HG03045 (cell line): ENCODE measurements at regions not wholly inside any gene's neighbourhood (a gene's known extent, or its start where the extent isn't known, plus 50 kb on each side); places are given as distances from the start of the nearest gene placed in this dataset.

Experiments
- ATAC-seq: cut with Tn5 transposase; IDR thresholded peaks from one replicate; pipeline ENCODE4 v1.9.1; 2021; ENCODE audit warnings: mild to moderate bottlenecking, moderate library complexity; ENCODE audit not compliant: unreplicated experiment

DNA sequence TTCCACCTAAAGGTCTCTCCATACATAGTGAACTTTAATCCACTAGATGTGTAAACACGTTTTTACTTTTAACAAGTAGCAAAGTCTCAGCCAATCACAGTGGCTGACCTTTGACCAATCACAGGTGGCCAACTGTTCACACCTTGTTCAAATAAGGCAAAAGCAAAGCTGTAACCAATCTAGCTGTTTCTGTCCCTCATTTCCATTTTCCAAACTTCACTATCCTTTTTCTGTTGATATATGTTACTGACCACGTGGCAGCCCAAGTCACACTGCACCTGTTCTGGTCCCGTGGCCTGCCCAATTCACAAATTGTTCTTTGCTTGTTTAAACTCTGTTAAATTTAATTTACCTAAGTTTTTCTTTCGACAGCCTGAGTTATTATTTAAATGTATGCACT lies 393.5 kb upstream of the NETO1 start:
- no peak for ATAC-seq

GRCh38 chr18:73258375-73259087 lies 390.7 kb upstream of the NETO1 start:
- no peak for ATAC-seq

DNA sequence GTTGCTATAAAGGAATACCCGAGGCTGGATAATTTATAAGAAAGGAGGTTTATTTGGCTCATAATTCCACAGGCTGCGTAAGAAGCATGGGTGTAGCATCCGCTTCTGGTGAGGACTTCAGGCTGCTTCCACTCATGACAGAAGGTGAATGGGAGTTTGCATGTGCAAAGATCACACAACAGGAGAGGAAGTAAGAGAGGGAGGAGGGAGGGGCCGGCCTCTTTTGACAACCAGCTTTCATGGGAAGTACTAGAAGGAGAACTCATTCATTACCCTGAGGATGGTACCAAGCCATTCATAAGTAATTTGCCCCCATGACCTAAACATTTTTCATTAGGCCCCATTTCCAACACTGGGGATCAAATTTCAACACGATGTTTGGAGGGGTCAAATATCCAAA lies 386.8 kb upstream of the NETO1 start:
- ATAC-seq = no peak

DNA sequence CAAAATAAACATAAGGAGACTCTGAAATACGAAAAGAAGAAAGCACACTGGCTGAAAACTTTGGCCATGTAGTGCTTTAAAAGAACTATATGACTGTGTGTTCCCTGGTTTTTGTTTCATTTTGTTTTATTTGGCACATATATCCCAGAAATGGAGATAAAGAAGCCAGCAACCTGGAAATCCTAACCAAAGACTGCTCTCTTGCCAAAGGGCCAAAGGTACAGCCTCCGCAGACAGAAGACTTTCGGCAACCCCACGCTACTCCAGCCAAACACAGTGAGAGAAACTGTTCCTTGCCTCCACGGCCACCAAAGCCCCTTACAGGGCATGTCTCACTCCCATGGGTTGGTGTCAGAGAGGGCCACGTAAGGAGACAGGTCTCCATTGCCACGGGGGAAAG lies 381.2 kb upstream of the NETO1 start:
- no peak for ATAC-seq

DNA sequence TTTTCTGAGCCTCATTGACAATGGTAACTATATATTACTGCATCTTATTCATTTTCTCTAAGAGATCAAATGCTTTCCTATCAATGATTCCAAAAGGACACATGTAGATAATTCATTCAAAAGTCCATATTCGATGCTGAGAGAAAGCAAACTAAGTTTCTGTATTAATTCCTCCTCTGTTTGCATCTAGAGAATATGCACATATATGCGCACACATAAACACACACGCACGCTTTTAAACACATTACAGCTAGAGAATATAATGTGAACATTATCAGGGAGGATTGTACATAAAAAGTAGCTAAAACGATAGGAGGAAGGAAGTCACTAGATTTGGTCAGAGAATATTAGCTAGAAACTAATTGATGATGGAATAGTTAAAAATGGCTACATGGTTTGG lies 379.0 kb upstream of the NETO1 start:
- ATAC-seq = no peak

DNA sequence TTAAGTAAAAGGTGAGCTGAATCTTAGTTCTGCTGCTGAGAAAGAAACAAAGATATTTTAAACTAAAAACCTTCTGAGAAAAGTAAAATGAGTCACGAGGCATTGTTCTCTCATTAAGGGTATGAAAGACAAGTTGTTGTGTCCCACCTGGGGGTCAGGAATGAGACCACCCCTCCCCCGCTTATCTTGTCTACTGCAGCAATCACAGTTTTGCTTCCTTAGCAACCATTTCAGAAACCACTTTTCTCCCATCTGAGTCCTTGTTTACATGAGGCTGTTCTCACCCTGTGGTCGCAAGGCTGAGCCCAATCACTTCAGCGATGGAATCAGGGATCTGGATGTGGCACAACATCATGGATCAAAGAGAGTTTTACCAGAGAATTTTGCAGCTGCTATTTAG lies 377.6 kb upstream of the NETO1 start:
- no peak for ATAC-seq

GRCh38 chr18:73244401-73244800 lies 376.6 kb upstream of the NETO1 start:
- ATAC-seq = no peak

DNA sequence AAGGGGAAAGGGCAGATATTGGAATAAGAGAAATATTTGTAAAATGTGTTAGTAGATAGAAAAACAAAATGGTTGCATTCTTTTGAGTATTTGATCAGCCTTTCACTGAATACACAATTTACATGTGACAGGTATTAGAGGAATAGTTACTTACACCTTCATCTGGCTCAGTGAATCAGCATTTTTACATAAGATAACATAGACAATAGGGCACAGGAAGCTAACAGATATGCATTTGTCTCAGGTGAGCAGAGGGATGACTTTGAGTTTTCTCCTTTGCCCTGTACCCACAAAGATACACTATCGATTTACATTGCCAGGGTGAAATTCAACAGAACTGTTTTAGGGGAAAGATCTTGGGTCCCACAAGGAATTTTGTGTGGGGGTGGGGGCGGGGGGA lies 373.1 kb upstream of the NETO1 start:
- ATAC-seq = no peak

DNA sequence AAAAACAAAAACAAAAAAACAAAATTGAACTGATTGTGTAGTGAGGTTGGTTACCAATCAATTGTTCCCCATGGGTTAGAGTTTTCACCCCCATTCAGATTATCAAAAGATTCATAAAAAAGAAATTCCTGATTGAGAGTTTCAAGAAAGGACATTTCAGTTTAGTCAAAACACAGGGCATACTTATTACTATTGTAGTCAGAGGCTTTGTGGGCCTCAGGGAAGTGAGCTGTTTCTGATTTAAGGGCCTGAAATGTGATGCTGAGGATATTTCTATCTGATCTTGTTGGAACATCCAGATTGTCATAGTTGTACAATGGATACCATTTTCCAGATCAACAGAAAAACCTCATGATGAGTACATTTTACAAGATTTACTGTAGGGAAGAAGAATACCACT lies 368.1 kb upstream of the NETO1 start:
- ATAC-seq = no peak

DNA sequence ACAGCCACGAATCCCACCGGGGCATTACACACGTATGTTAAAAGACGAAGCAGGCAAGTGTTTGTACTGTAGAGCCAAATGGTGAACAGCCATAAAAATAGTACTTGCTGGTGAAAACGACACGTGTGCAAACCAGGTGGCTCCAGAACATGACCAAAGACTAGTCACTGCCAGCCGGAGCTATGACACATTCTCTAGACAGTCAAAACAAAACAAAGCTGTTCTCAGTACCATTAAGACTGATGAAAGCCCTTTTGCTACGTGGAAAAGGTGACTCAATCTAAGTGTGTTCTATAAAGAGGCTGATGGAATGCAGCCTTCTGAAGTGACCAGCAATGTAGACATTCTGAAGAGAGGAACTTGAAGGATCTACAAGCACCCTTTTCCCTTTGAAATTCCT lies 367.7 kb upstream of the NETO1 start:
- peak; percentile 96 for ATAC-seq

- peak; percentile 42 for ATAC-seq
Observed at GRCh38 chr18:73232933-73233332, 365.1 kb upstream of the NETO1 start.

GRCh38 chr18:73220663-73221062 lies 352.9 kb upstream of the NETO1 start:
- no peak for ATAC-seq

- ATAC-seq = no peak
Observed at GRCh38 chr18:73218293-73218692, 350.5 kb upstream of the NETO1 start.

- ATAC-seq = no peak
Observed at GRCh38 chr18:73214970-73215369, 347.2 kb upstream of the NETO1 start.

- ATAC-seq = no peak
Observed at GRCh38 chr18:73212442-73212841, 344.7 kb upstream of the NETO1 start.

DNA sequence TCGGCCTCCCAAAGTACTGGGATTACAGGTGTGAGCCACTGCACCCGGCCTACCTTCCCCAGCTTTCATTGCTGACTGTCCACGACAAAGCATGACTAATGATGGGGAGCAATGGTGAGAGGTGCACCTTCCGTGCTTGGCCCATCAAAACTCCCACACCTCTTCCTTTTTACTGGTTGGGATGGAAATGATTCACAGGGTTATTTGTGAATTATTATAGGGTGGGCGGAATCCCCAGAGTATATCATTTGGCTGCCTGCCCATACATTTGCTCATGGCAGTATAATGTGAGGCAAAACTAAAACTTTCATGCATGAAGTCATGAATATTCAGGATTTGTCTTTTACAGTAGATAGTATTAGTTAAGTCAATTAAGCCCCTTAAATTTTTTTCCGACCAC lies 334.2 kb upstream of the NETO1 start:
- ATAC-seq = no peak

- no peak for ATAC-seq
Observed at GRCh38 chr18:73199151-73199550, 331.4 kb upstream of the NETO1 start.

DNA sequence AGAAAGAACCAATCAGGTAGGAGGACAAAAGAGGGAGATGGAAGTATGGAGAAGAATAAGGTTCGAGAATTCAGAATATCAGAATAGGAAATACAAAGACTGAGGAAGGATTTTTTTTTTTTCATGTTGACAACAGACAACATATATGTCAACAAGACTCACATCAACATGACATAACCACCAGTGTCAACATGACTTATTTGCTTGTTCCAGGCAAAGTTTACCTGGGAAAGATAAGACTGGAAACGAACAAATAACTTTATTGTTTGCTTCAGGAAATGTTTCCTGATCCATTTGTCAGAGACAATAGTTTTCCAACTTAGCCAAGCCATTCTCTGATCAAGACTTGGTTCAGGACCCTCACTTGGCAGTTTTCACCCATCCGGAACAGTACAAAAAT lies 321.9 kb upstream of the NETO1 start:
- ATAC-seq = no peak

- ATAC-seq = no peak
Observed at GRCh38 chr18:73168236-73168635, 300.4 kb upstream of the NETO1 start.

DNA sequence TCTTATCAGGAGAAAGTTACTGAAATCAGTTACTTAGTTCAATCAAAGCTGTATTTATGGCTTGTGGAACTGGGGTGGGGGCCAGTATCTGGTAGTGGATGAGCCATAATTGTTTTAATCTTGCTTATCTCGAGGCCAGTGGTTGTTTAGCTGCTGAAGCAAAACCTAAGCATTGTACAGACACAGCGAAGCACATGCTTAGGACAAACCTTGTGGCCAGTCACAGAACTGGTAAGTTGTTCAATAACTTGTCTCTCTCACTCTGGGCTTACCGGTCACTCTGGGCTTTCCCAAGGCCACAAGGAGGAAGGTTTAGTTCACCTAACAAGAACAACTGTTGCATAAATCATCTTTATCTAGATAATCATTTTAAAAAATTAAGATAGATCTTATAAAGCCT lies 296.6 kb upstream of the NETO1 start:
- ATAC-seq = no peak

GRCh38 chr18:73163236-73163635 lies 295.4 kb upstream of the NETO1 start:
- ATAC-seq = no peak

GRCh38 chr18:73156117-73156516 lies 288.3 kb upstream of the NETO1 start:
- ATAC-seq = no peak

GRCh38 chr18:73153271-73153670 lies 285.5 kb upstream of the NETO1 start:
- ATAC-seq = no peak
